ENCODE measurements at regions not wholly inside any gene's neighbourhood (a gene's known extent, or its start where the extent isn't known, plus 50 kb on each side); places are given as distances from the start of the nearest gene placed in this dataset.

DNA sequence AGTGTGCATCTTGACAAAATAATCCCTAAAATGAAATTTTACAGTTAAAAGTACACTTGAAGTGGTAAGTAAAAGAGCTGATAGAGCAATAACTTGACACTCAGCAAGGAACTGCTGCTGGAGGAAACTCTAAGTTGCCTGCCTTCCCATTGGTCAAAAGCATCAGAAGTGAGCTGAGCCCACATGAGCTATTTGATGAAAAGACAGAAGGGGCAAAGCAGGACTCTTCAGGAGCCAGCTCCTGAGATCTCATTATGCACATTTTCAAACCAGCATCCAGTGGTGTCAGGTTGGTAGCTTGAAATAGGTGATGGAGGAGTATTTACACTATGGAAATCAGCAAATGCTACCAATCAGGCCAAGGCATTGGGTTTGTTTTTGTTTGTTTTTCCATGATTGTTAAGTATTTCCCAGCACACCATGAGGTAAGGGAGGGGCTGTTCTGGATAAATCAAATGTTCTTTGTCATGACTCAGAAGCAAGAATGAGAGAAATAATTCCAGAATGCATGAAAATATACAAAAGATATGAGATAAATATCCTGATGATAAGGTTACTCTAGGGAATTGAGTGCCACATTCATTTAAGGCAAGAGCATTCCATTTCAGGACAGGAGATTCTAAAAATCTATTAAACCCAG, 316.6 kb downstream of the SNX13 start:
- no peak overlapping the region for H3K4me3 ChIP-seq (ENCODE audit: low read depth, low read length)
- TF ChIP-seq, protein P1, sequence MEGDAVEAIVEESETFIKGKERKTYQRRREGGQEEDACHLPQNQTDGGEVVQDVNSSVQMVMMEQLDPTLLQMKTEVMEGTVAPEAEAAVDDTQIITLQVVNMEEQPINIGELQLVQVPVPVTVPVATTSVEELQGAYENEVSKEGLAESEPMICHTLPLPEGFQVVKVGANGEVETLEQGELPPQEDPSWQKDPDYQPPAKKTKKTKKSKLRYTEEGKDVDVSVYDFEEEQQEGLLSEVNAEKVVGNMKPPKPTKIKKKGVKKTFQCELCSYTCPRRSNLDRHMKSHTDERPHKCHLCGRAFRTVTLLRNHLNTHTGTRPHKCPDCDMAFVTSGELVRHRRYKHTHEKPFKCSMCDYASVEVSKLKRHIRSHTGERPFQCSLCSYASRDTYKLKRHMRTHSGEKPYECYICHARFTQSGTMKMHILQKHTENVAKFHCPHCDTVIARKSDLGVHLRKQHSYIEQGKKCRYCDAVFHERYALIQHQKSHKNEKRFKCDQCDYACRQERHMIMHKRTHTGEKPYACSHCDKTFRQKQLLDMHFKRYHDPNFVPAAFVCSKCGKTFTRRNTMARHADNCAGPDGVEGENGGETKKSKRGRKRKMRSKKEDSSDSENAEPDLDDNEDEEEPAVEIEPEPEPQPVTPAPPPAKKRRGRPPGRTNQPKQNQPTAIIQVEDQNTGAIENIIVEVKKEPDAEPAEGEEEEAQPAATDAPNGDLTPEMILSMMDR (IDR thresholded peaks at IDR 0.05; ENCODE audit: low read depth, low read length), result no peak

GRCh38 chr7:17624379-17624778, 315.9 kb downstream of the SNX13 start:
- TF ChIP-seq, protein P1 (IDR thresholded peaks at IDR 0.05; ENCODE audit: low read depth, low read length), result no peak
- no peak overlapping the region for H3K4me3 ChIP-seq (ENCODE audit: low read depth, low read length)

GRCh38 chr7:17625043-17625442, 315.3 kb downstream of the SNX13 start:
- H3K4me3 ChIP-seq (ENCODE audit: low read depth, low read length), result peak overlapping the region; percentile 9; the same call in 1 of the 2 replicates
- TF ChIP-seq, protein P1 (IDR thresholded peaks at IDR 0.05; ENCODE audit: low read depth, low read length), result no peak

DNA sequence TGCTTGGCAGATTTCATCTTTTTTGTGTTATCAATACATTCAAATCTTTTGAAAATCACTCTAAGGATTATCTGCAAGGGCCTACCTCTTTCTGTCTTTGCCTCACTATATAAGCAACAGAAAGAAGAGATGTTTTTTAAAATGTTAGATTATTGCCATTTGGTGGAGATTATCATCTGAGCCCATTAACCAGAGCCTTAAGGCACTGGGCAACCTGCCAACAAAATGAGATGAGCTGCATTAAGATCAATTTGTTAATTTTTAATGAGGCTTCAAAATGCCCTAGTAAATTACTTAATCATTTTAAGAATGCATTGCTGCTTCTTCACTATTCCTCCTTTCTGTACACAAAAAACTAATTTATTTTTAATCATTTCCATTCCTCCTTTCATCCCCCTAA, 314.1 kb downstream of the SNX13 start:
- no peak overlapping the region for H3K4me3 ChIP-seq (ENCODE audit: low read depth, low read length)
- TF ChIP-seq, protein P1 (IDR thresholded peaks at IDR 0.05; ENCODE audit: low read depth, low read length), result no peak

- no peak overlapping the region for H3K4me3 ChIP-seq (ENCODE audit: low read depth, low read length)
- TF ChIP-seq, protein P1 (IDR thresholded peaks at IDR 0.05; ENCODE audit: low read depth, low read length), result no peak
These were observed 309.2 kb downstream of the SNX13 start for GRCh38 chr7:17631061-17631460.

DNA sequence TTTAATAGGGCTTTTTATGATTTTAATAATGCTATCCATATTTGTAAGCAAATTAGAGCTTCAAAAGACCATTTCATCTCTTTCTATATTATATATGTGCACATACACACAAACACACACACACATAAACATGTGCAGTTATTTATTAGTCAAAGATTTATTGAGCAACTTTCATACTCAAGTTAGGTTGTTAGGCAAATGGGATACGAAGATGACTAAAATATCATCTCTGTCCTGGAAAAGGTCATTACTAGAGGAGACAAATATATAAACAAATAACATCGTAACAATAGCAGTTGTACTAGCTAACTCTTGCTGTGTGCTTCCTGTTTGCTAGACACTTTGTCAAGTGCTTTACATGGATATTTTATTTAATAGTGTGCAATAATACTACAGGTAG, 307.9 kb downstream of the SNX13 start:
- H3K4me3 ChIP-seq (ENCODE audit: low read depth, low read length), result no peak overlapping the region
- TF ChIP-seq, protein P1 (IDR thresholded peaks at IDR 0.05; ENCODE audit: low read depth, low read length), result no peak

DNA sequence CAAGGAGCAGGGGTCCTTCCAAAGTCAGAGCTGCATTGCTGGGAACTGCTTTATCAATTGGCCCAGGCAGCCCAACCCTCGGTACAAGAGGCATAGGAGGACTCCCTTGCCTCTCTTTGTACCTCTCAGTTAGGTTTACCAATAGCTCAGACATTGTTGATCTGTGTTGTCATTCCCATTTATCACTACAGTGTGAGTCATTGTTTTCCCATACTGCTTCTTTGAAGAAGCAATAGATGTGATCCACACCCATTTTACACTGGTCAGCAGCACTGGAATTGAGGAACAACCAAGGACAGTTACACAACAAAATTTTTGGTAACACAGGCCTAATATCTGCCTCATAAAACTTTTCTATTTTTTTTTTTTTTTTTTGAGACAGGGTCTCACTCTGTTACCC, 307.2 kb downstream of the SNX13 start:
- TF ChIP-seq, protein P1 (IDR thresholded peaks at IDR 0.05; ENCODE audit: low read depth, low read length), result no peak
- no peak overlapping the region for H3K4me3 ChIP-seq (ENCODE audit: low read depth, low read length)
